ENCODE measurements at regions not wholly inside any gene's neighbourhood (a gene's known extent, or its start where the extent isn't known, plus 50 kb on each side); places are given as distances from the start of the nearest gene placed in this dataset.

DNA sequence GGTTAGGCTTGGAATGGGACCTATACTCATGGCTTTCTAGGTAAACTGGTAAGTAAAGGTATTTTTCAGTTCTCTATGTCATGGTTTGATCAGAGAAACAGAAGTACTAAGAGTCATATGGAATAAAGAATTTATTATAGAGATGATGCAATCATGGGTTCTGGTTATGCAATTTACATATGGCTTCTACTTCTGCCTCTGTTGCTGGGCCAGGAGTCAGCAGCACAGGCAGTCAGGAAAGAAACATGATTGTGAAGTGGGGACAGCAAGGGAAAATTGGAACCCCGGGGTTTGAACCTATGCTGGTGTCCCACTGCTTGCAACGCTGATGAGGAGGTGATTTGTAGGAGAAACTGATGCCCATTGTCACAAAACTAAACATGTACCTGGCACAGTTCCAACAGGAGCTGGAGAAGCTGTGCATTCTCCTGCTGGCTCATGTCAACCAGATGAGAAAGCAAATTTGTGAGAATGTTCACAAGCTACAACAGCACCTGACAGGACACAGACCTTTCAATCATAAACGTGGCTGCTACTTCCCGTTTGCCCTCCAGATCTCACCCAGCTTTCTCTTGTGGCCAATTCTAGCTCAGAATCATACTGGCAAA lies 887.1 kb downstream of the TFAP2A start:
- TF ChIP-seq GATA3 (IDR thresholded peaks at IDR 0.05; ENCODE audit: low read depth, low read length) = no peak
- TF ChIP-seq GATA2 (IDR thresholded peaks at IDR 0.05; ENCODE audit: low read depth, low read length) = no peak

All from SH-SY5Y (cell line).